Mesenchymal stem cell (in vitro differentiated cells and primary cell): ENCODE measurements at regions not wholly inside any gene's neighbourhood (a gene's known extent, or its start where the extent isn't known, plus 50 kb on each side); places are given as distances from the start of the nearest gene placed in this dataset.
"Not testable (repeated sequence)": the region's sequence is repeated elsewhere in the genome, so short reads cannot be mapped to it uniquely, and the experiment has no call there.

Experiments
- DNase-seq: peaks from one replicate; pipeline ENCODE4 v3.0.0-alpha.2; 2013
- H2AFZ ChIP-seq: one replicate; pipeline ENCODE4 v1.6.1; 2013; ENCODE audit warnings: low read depth, mild to moderate bottlenecking, control low read depth, inconsistent platforms, low read length, moderate library complexity
- H2AK5ac ChIP-seq: 2 replicates; pipeline ENCODE4 v1.6.1; 2013; ENCODE audit warnings: low read length, moderate library complexity, mild to moderate bottlenecking, inconsistent platforms; ENCODE audit not compliant: severe bottlenecking
- H2BK120ac ChIP-seq: one replicate; pipeline ENCODE4 v1.6.1; 2013; ENCODE audit warnings: low read depth, mild to moderate bottlenecking, inconsistent platforms, low read length, moderate library complexity
- H2BK12ac ChIP-seq, 2 experiments: one replicate each; pipeline ENCODE4 v1.6.1; 2013; ENCODE audit warnings: inconsistent platforms in 2 of 2, low read length in 2 of 2, mild to moderate bottlenecking in 2 of 2, moderate library complexity in 2 of 2, control low read depth in 1 of 2
- H2BK15ac ChIP-seq: one replicate; pipeline ENCODE4 v1.6.1; 2013; ENCODE audit warnings: mild to moderate bottlenecking, low read depth, inconsistent platforms; ENCODE audit not compliant: poor library complexity, severe bottlenecking
- H2BK5ac ChIP-seq: 2 replicates; pipeline ENCODE4 v1.6.1; 2013; ENCODE audit warnings: low read depth, mild to moderate bottlenecking, low read length, control low read depth, inconsistent platforms; ENCODE audit not compliant: poor library complexity, severe bottlenecking
- H3K14ac ChIP-seq, 2 experiments: one replicate each; pipeline ENCODE4 v1.6.1; 2013; ENCODE audit warnings: inconsistent platforms in 2 of 2, low read length in 2 of 2, control low read depth in 1 of 2, mild to moderate bottlenecking in 1 of 2, moderate library complexity in 1 of 2
- H3K18ac ChIP-seq, 2 experiments: one replicate each; pipeline ENCODE4 v1.6.1; 2013; ENCODE audit warnings: inconsistent platforms in 2 of 2, low read length in 2 of 2, control low read depth in 1 of 2, low read depth in 1 of 2, mild to moderate bottlenecking in 1 of 2
- H3K23ac ChIP-seq, 2 experiments: one replicate each; pipeline ENCODE4 v1.6.1; 2013; ENCODE audit warnings: inconsistent platforms in 2 of 2, low read length in 2 of 2, mild to moderate bottlenecking in 2 of 2, moderate library complexity in 2 of 2, control low read depth in 1 of 2
- H3K27ac ChIP-seq: 2 replicates; pipeline ENCODE4 v1.5.1; 2013; ENCODE audit warnings: mild to moderate bottlenecking, moderate library complexity, low read length, control low read depth, inconsistent platforms; ENCODE audit not compliant: poor library complexity, severe bottlenecking
- H3K27me3 ChIP-seq, 2 experiments: 2 replicates each; pipeline versions ENCODE4 v1.6.1 to v1.7.0; 2013; ENCODE audit warnings: low read length in 2 of 2, mild to moderate bottlenecking in 2 of 2, moderate library complexity in 2 of 2, control low read depth in 1 of 2, inconsistent platforms in 1 of 2; ENCODE audit not compliant: control insufficient read depth in 1 of 2, insufficient read depth in 1 of 2
- H3K36me3 ChIP-seq, 2 experiments: 2 replicates each; pipeline versions ENCODE4 v1.6.1 to v1.7.0; 2013; ENCODE audit warnings: low read length in 2 of 2, control low read depth in 1 of 2, inconsistent platforms in 1 of 2, low read depth in 1 of 2, mild to moderate bottlenecking in 1 of 2; ENCODE audit not compliant: insufficient read depth in 2 of 2, control insufficient read depth in 1 of 2
- H3K4ac ChIP-seq, 2 experiments: one replicate each; pipeline ENCODE4 v1.6.1; 2013; ENCODE audit warnings: inconsistent platforms in 2 of 2, low read length in 2 of 2, mild to moderate bottlenecking in 2 of 2, moderate library complexity in 2 of 2, control low read depth in 1 of 2, low read depth in 1 of 2
- H3K4me1 ChIP-seq: 2 replicates; pipeline ENCODE4 v1.6.1; 2013; ENCODE audit warnings: low read depth, low read length, control low read depth; ENCODE audit not compliant: control insufficient read depth, insufficient read depth
- H3K4me2 ChIP-seq: 2 replicates; pipeline ENCODE4 v1.6.1; 2013; ENCODE audit warnings: low read length, mild to moderate bottlenecking, inconsistent platforms; ENCODE audit not compliant: poor library complexity, severe bottlenecking
- H3K4me3 ChIP-seq, 2 experiments: 2 replicates each; pipeline versions ENCODE4 v1.5.1 to v1.7.0; 2013; ENCODE audit warnings: low read length in 2 of 2, mild to moderate bottlenecking in 2 of 2, control low read depth in 1 of 2, low read depth in 1 of 2; ENCODE audit not compliant: insufficient read depth in 1 of 2
- H3K79me1 ChIP-seq: replicated peaks from 2 replicates; pipeline ENCODE4 v1.6.1; 2013; ENCODE audit warnings: mild to moderate bottlenecking, control low read depth, low read length, inconsistent platforms; ENCODE audit not compliant: poor library complexity, severe bottlenecking
- H3K9ac ChIP-seq: 2 replicates; pipeline ENCODE4 v1.7.0; 2013; ENCODE audit warnings: mild to moderate bottlenecking, low read length, moderate library complexity
- H3K9me3 ChIP-seq: 2 replicates; pipeline ENCODE4 v1.7.0; 2013; ENCODE audit warnings: mild to moderate bottlenecking, low read length; ENCODE audit not compliant: control insufficient read depth
- H4K8ac ChIP-seq: one replicate; pipeline ENCODE4 v1.6.1; 2013; ENCODE audit warnings: inconsistent platforms, mild to moderate bottlenecking, low read length, moderate library complexity
- H4K91ac ChIP-seq: one replicate; pipeline ENCODE4 v1.6.1; 2013; ENCODE audit warnings: mild to moderate bottlenecking, low read length, inconsistent platforms
- WGBS: methylation state at CpG from one replicate; pipeline ENCODE4 v1.1.7; 2013; ENCODE audit warnings: mixed read lengths; 5-methylcytosine and 5-hydroxymethylcytosine counted together

- Histone ChIP-seq H3K9me3 (no peaks in the 10 kb centered on the region), H4K91ac (no peak overlapping the region), H3K36me3 (no peaks in the 10 kb centered on the region), H2BK120ac (no peak overlapping the region), H3K4me3 (no peak overlapping the region), H3K18ac (no peak overlapping the region), H4K8ac (no peak overlapping the region), H2AFZ (no peak overlapping the region), H2BK12ac (peak overlapping the region in 1 of 2 experiments; percentile 83), H3K4me2 (no peak overlapping the region), H2BK15ac (no peak overlapping the region), H3K4ac (no peak overlapping the region), H3K14ac (peak overlapping the region in 1 of 2 experiments; percentile 65), H3K79me1 (no peaks in the 10 kb centered on the region), H2BK5ac (no peak overlapping the region), H3K4me1 (peaks cover 2% of the 10 kb centered on the region), H3K9ac (no peak overlapping the region), H3K23ac (no peak overlapping the region), H2AK5ac (peak overlapping the region; percentile 33), H3K27me3 (no peaks in the 10 kb centered on the region), H3K27ac (no peak overlapping the region)
- 95% methylated on average over 5 of the region's 5 CpGs for WGBS
- DNase-seq: no peak
These were observed 97.2 kb upstream of the CLNK start for GRCh38 chr4:10781805-10782204.

GRCh38 chr4:10780803-10781202, 96.2 kb upstream of the CLNK start:
- H3K36me3 ChIP-seq, H3K9ac ChIP-seq, H3K23ac ChIP-seq, H3K4me3 ChIP-seq, H3K27ac ChIP-seq, H3K4me1 ChIP-seq, H3K18ac ChIP-seq, H2BK12ac ChIP-seq, H2BK15ac ChIP-seq, DNase-seq, H4K8ac ChIP-seq, H3K79me1 ChIP-seq, H3K9me3 ChIP-seq, H2BK120ac ChIP-seq, H3K4ac ChIP-seq, H3K14ac ChIP-seq, H3K27me3 ChIP-seq, H2AFZ ChIP-seq, H4K91ac ChIP-seq, H2AK5ac ChIP-seq, H3K4me2 ChIP-seq, H2BK5ac ChIP-seq: not testable (repeated sequence)
- WGBS: 94% methylated on average over 13 of the region's 13 CpGs

GRCh38 chr4:10775132-10775531, 90.6 kb upstream of the CLNK start:
- H2AK5ac ChIP-seq, H3K18ac ChIP-seq, H2BK120ac ChIP-seq, H3K4me3 ChIP-seq, H3K27me3 ChIP-seq, H2AFZ ChIP-seq, H3K4me1 ChIP-seq, H3K36me3 ChIP-seq, H3K14ac ChIP-seq, H4K91ac ChIP-seq, H3K23ac ChIP-seq, H2BK5ac ChIP-seq, H3K79me1 ChIP-seq, H2BK12ac ChIP-seq, H2BK15ac ChIP-seq, H3K4me2 ChIP-seq, H4K8ac ChIP-seq, H3K9ac ChIP-seq, H3K4ac ChIP-seq, DNase-seq, H3K27ac ChIP-seq: not testable (repeated sequence)
- 100% methylated on average over 1 of the region's 4 CpGs for WGBS
- H3K9me3 ChIP-seq: peaks cover 12% of the 10 kb centered on the region

GRCh38 chr4:10773656-10774055, 89.1 kb upstream of the CLNK start:
- Histone ChIP-seq H4K91ac (no peak overlapping the region), H3K4me1 (no peaks in the 10 kb centered on the region), H3K23ac (no peak overlapping the region), H3K9me3 (peaks cover 12% of the 10 kb centered on the region), H3K14ac (no peak overlapping the region), H3K27me3 (no peaks in the 10 kb centered on the region), H3K4ac (no peak overlapping the region), H2BK12ac (no peak overlapping the region), H3K9ac (no peak overlapping the region), H3K36me3 (no peaks in the 10 kb centered on the region), H2BK120ac (no peak overlapping the region), H2BK5ac (no peak overlapping the region), H3K4me2 (no peak overlapping the region), H2BK15ac (no peak overlapping the region), H4K8ac (no peak overlapping the region), H3K79me1 (no peaks in the 10 kb centered on the region), H3K27ac (no peak overlapping the region), H2AFZ (no peak overlapping the region), H3K4me3 (no peak overlapping the region), H3K18ac (no peak overlapping the region), H2AK5ac (no peak overlapping the region)
- WGBS: 100% methylated on average over 1 of the region's 2 CpGs
- DNase-seq: no peak
